Neural cell (in vitro differentiated cells): ENCODE measurements at regions not wholly inside any gene's neighbourhood (a gene's known extent, or its start where the extent isn't known, plus 50 kb on each side); places are given as distances from the start of the nearest gene placed in this dataset.

Source experiments
- EP300 ChIP-seq: fragments of 450-650 bp; conservative IDR thresholded peaks from 2 replicates; pipeline ENCODE4 v1.6.1; 2014; ENCODE audit warnings: antibody characterized with exemption, mild to moderate bottlenecking, moderate library complexity; ENCODE audit not compliant: poor library complexity, severe bottlenecking
- EZH2 ChIP-seq: fragments of 200-600, 300-800 bp; shearing (Covaris generic), sonication (generic); IDR thresholded peaks from 2 replicates; pipeline ENCODE4 v1.6.1; 2014; ENCODE audit warnings: antibody characterized with exemption, low read length, borderline replicate concordance, mild to moderate bottlenecking; ENCODE audit not compliant: insufficient read depth, poor library complexity, severe bottlenecking
- MXI1 ChIP-seq: fragments of 450-650 bp; conservative IDR thresholded peaks from 2 replicates; pipeline ENCODE4 v1.6.1; 2014; ENCODE audit warnings: antibody characterized with exemption, mild to moderate bottlenecking; ENCODE audit not compliant: poor library complexity, severe bottlenecking
- RAD21 ChIP-seq: fragments of 450-650 bp; conservative IDR thresholded peaks from 2 replicates; pipeline ENCODE4 v1.6.1; 2014; ENCODE audit warnings: antibody characterized with exemption, mild to moderate bottlenecking, moderate library complexity
- SMC3 ChIP-seq: fragments of 450-650 bp; conservative IDR thresholded peaks from 2 replicates; pipeline ENCODE4 v1.6.1; 2014; ENCODE audit warnings: antibody characterized with exemption, mild to moderate bottlenecking, moderate library complexity; ENCODE audit not compliant: poor library complexity
- TF ChIP-seq, protein P1 (sequence below): fragments of 450-650 bp; IDR thresholded peaks from 2 replicates; pipeline ENCODE4 v1.5.1; 2014; ENCODE audit warnings: antibody characterized with exemption, mild to moderate bottlenecking, moderate library complexity; ENCODE audit not compliant: poor library complexity, severe bottlenecking

DNA sequence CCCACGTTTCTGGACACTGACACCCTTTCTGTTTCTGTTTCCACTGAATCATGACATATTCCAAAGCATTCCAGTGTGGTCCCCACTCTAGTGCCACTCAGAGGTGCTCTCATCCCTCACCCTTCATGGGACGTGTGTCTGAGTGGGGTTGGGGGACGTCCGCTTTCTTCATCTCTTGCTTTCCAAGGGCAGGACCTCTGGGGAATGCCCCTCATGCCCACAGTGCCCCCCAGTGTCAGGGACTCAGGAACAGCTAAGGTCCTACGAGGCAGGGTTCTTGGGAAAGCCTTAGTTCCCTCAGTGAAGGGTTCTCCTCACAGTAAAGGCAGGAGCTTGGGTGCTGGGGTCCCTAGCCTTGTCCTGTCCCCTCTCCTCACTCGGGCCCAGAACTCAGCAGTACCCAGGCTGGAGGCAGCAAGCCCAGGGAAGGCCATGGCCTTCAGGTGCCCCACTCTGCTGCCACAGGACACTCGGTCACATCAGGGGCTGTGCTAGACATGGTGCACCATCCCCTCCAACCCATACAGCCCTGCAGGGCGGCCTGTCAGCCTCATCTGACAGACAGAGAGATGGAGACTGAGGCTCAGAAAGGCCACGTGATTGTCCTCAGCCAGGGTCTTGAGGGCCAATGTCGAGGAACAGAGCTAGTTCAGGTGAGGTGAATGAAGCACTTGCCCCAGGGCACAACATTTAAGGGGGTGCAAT, 261.0 kb downstream of the TLE3 start:
- TF ChIP-seq RAD21 (no peak), EP300 (no peak), SMC3 (no peak), MXI1 (no peak), EZH2 (no peak)
- TF ChIP-seq, protein P1, sequence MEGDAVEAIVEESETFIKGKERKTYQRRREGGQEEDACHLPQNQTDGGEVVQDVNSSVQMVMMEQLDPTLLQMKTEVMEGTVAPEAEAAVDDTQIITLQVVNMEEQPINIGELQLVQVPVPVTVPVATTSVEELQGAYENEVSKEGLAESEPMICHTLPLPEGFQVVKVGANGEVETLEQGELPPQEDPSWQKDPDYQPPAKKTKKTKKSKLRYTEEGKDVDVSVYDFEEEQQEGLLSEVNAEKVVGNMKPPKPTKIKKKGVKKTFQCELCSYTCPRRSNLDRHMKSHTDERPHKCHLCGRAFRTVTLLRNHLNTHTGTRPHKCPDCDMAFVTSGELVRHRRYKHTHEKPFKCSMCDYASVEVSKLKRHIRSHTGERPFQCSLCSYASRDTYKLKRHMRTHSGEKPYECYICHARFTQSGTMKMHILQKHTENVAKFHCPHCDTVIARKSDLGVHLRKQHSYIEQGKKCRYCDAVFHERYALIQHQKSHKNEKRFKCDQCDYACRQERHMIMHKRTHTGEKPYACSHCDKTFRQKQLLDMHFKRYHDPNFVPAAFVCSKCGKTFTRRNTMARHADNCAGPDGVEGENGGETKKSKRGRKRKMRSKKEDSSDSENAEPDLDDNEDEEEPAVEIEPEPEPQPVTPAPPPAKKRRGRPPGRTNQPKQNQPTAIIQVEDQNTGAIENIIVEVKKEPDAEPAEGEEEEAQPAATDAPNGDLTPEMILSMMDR: no peak
